SU-DHL-6 (cell line): ENCODE measurements at regions not wholly inside any gene's neighbourhood (a gene's known extent, or its start where the extent isn't known, plus 50 kb on each side); places are given as distances from the start of the nearest gene placed in this dataset.

Source experiments
- H2AFZ ChIP-seq: fragments of 200-600 bp; sonication (generic); 2 replicates; pipeline ENCODE4 v1.6.1; 2014; ENCODE audit warnings: low read depth, mild to moderate bottlenecking, moderate library complexity, mixed read lengths, antibody characterized with exemption, low read length; ENCODE audit not compliant: severe bottlenecking
- H3F3A ChIP-seq: fragments of 200-600 bp; shearing (Covaris generic); 2 replicates; pipeline ENCODE4 v1.6.0; 2016; ENCODE audit warnings: antibody characterized with exemption, mild to moderate bottlenecking; ENCODE audit not compliant: insufficient read depth
- H3K27ac ChIP-seq: fragments of 200-600 bp; sonication (generic); 2 replicates; pipeline ENCODE4 v1.5.1; 2016; ENCODE audit warnings: low read depth, mild to moderate bottlenecking, low read length, moderate library complexity, mixed read lengths
- H3K27me3 ChIP-seq: fragments of 200-600 bp; sonication (generic), shearing (Covaris generic); 2 replicates; pipeline ENCODE4 v1.6.0; 2014; ENCODE audit warnings: mild to moderate bottlenecking, low read length
- H3K36me3 ChIP-seq: fragments of 200-600 bp; sonication (generic); 2 replicates; pipeline ENCODE4 v1.6.1; 2014; ENCODE audit warnings: mild to moderate bottlenecking, low read length, mixed read lengths
- H3K4me2 ChIP-seq: fragments of 300-600, 200-600 bp; shearing (Covaris generic), sonication (generic); 2 replicates; pipeline ENCODE4 v1.6.0; 2014; ENCODE audit warnings: low read length, low read depth, mild to moderate bottlenecking; ENCODE audit not compliant: poor library complexity, severe bottlenecking
- H3K4me3 ChIP-seq: fragments of 200-600 bp; sonication (generic); 2 replicates; pipeline ENCODE4 v1.5.1; 2014; ENCODE audit warnings: antibody characterized with exemption, low read length, mild to moderate bottlenecking, mixed read lengths; ENCODE audit not compliant: insufficient read depth, poor library complexity, severe bottlenecking
- H3K79me2 ChIP-seq: fragments of 200-600 bp; sonication (generic); 2 replicates; pipeline ENCODE4 v1.6.1; 2014; ENCODE audit warnings: mild to moderate bottlenecking, low read length, moderate library complexity; ENCODE audit not compliant: insufficient read depth
- H3K9ac ChIP-seq: fragments of 200-600 bp; sonication (generic); 2 replicates; pipeline ENCODE4 v1.7.0; 2014; ENCODE audit warnings: mild to moderate bottlenecking, low read length
- H3K9me2 ChIP-seq: fragments of 200-600 bp; sonication (generic); replicated peaks from 2 replicates; pipeline ENCODE4 v1.6.1; 2014; ENCODE audit warnings: low read length; ENCODE audit not compliant: insufficient read depth
- H3K9me3 ChIP-seq: fragments of 200-600 bp; sonication (generic); 2 replicates; pipeline ENCODE4 v1.6.1; 2014; ENCODE audit warnings: low read length, mixed read lengths; ENCODE audit not compliant: insufficient read depth
- H4K20me1 ChIP-seq: fragments of 200-600 bp; sonication (generic); 2 replicates; pipeline ENCODE4 v1.6.1; 2014; ENCODE audit warnings: low read depth, mild to moderate bottlenecking, antibody characterized with exemption, low read length, moderate library complexity, mixed read lengths
- EZH2phosphoT487 ChIP-seq: fragments of 200-600 bp; sonication (generic), shearing (Covaris generic); conservative IDR thresholded peaks from 2 replicates; pipeline ENCODE4 v1.6.1; 2018; ENCODE audit warnings: mild to moderate bottlenecking, antibody characterized with exemption, low read length, moderate library complexity, mixed read lengths
- TF ChIP-seq, protein P1 (sequence below): fragments of 200-600 bp; sonication (generic); IDR thresholded peaks from one replicate; pipeline ENCODE4 v1.5.1; 2017; ENCODE audit warnings: antibody characterized with exemption, mild to moderate bottlenecking, low read length, moderate library complexity; ENCODE audit not compliant: insufficient read depth, poor library complexity, severe bottlenecking

DNA sequence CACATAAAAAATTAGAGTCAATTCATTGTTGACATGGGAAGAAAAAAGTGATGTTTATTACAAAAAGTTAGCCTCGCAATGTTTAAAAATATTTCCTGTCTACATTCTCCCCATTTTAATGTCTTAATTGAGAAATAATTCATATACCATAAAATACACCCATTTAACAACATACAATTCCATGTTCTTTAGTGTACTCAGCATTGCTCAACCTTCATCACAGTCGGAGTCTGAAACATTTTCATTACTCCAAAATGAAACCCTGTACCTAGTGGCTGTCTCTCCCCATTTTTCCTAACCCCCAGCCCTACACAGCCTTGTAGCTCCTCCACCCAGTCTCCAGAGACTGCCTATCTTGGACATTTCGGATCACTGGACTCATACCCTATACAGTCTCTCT lies 103.9 kb upstream of the CBLN2 start:
- no peaks in the 10 kb centered on the region for H3K79me2 ChIP-seq
- no peaks in the 10 kb centered on the region for H3F3A ChIP-seq
- H3K9me2 ChIP-seq: no peaks in the 10 kb centered on the region
- no peak overlapping the region for H2AFZ ChIP-seq
- no peak overlapping the region for H3K4me3 ChIP-seq
- no peaks in the 10 kb centered on the region for H4K20me1 ChIP-seq
- H3K36me3 ChIP-seq: no peaks in the 10 kb centered on the region
- no peaks in the 10 kb centered on the region for H3K27me3 ChIP-seq
- TF ChIP-seq EZH2phosphoT487: no peak
- TF ChIP-seq, protein P1, sequence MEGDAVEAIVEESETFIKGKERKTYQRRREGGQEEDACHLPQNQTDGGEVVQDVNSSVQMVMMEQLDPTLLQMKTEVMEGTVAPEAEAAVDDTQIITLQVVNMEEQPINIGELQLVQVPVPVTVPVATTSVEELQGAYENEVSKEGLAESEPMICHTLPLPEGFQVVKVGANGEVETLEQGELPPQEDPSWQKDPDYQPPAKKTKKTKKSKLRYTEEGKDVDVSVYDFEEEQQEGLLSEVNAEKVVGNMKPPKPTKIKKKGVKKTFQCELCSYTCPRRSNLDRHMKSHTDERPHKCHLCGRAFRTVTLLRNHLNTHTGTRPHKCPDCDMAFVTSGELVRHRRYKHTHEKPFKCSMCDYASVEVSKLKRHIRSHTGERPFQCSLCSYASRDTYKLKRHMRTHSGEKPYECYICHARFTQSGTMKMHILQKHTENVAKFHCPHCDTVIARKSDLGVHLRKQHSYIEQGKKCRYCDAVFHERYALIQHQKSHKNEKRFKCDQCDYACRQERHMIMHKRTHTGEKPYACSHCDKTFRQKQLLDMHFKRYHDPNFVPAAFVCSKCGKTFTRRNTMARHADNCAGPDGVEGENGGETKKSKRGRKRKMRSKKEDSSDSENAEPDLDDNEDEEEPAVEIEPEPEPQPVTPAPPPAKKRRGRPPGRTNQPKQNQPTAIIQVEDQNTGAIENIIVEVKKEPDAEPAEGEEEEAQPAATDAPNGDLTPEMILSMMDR: no peak
- H3K9ac ChIP-seq: no peak overlapping the region
- no peak overlapping the region for H3K27ac ChIP-seq
- no peak overlapping the region for H3K4me2 ChIP-seq
- H3K9me3 ChIP-seq: no peaks in the 10 kb centered on the region

DNA sequence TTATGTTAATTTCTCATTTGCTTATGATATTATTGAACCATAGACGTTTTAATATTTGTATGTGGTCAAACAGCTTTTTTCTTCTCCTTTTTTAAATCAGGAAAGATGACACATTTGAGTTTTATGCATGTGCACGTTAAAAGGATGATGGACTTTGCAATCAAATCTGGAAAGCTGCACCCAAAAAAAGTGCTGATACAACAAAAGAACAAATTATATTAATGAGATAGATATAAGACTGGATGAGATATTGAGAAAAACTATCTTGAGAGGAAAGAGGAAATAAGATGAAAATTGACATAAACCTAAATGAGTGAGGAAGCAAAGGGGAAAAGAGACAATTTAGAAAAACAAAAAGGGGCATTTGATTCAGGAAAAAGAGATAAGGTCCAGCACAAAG lies 96.4 kb upstream of the CBLN2 start:
- Histone ChIP-seq H3F3A (no peaks in the 10 kb centered on the region), H3K27me3 (no peaks in the 10 kb centered on the region), H3K9ac (no peak overlapping the region), H4K20me1 (no peaks in the 10 kb centered on the region), H3K9me2 (no peaks in the 10 kb centered on the region), H3K79me2 (no peaks in the 10 kb centered on the region), H3K27ac (no peak overlapping the region), H3K36me3 (no peaks in the 10 kb centered on the region), H3K4me2 (no peak overlapping the region), H3K9me3 (no peaks in the 10 kb centered on the region), H2AFZ (no peak overlapping the region), H3K4me3 (no peak overlapping the region)
- TF ChIP-seq, protein P1: no peak
- TF ChIP-seq EZH2phosphoT487: no peak

DNA sequence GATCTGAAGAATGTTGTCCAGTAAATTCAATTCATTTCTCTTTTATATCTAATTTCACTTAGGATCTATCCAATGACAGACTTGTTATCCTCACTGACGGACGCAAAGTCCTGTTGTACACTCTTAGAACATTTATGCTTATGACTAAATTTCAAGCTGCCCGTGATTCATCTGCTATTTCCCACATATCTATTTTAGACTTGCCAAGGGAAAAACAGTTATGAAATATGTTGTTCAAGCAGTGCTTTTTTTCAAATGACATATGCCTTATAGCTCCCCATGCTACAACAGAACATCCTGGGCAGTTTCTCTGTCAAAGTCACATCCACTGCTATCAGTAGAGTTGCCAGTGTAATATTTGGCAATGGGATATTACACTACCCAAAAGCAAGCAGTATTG lies 94.2 kb upstream of the CBLN2 start:
- H3K36me3 ChIP-seq: no peaks in the 10 kb centered on the region
- H2AFZ ChIP-seq: no peak overlapping the region
- no peaks in the 10 kb centered on the region for H3K9me3 ChIP-seq
- H3F3A ChIP-seq: no peaks in the 10 kb centered on the region
- no peak overlapping the region for H3K27ac ChIP-seq
- no peaks in the 10 kb centered on the region for H3K9me2 ChIP-seq
- no peaks in the 10 kb centered on the region for H3K27me3 ChIP-seq
- no peak overlapping the region for H3K4me2 ChIP-seq
- H3K4me3 ChIP-seq: no peak overlapping the region
- no peak overlapping the region for H3K9ac ChIP-seq
- no peaks in the 10 kb centered on the region for H4K20me1 ChIP-seq
- TF ChIP-seq, protein P1: no peak
- no peak for TF ChIP-seq EZH2phosphoT487
- H3K79me2 ChIP-seq: no peaks in the 10 kb centered on the region

DNA sequence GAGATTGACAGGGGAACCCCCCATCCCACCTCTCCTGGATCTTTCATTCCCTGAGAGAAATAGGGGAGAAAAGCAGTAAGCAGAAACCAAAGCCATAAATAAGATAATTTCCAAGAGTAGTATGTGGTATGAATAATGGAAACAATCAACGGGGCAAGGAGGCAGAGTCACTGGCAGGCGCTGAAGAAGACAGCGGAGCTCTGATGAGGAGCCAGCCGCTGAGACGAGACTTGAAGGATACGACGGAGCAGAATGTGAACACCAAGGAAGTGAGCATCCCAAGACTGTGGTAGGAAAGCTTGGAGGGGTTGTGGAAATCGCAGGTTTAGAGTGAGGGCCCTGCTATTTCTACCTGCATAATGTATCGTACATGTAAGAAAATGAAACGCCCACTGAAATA lies 93.6 kb upstream of the CBLN2 start:
- Histone ChIP-seq H3K4me2 (no peak overlapping the region), H3K36me3 (no peaks in the 10 kb centered on the region), H3K79me2 (no peaks in the 10 kb centered on the region), H3K9me2 (no peaks in the 10 kb centered on the region), H4K20me1 (no peaks in the 10 kb centered on the region), H3K27me3 (no peaks in the 10 kb centered on the region), H3K9ac (no peak overlapping the region), H3K9me3 (no peaks in the 10 kb centered on the region), H3F3A (no peaks in the 10 kb centered on the region), H3K27ac (no peak overlapping the region), H2AFZ (no peak overlapping the region), H3K4me3 (no peak overlapping the region)
- no peak for TF ChIP-seq EZH2phosphoT487
- TF ChIP-seq, protein P1: no peak
